AG04450 (cell line): ENCODE measurements at regions not wholly inside any gene's neighbourhood (a gene's known extent, or its start where the extent isn't known, plus 50 kb on each side); places are given as distances from the start of the nearest gene placed in this dataset.
"Not testable (repeated sequence)": the region's sequence is repeated elsewhere in the genome, so short reads cannot be mapped to it uniquely, and the experiment has no call there.

Source experiments
- CTCF ChIA-PET: fragments of 300-600, 350-600 bp; formaldehyde crosslinking; extraction: SDS; loops from one replicate; lab custom pipeline; 2022; ENCODE audit warnings: antibody characterized with exemption, inconsistent platforms; lab: Charles Lee
- POLR2A ChIA-PET: fragments of 350-600 bp; formaldehyde crosslinking; extraction: SDS; loops from one replicate; lab custom pipeline; 2021; ENCODE audit warnings: antibody characterized with exemption, inconsistent platforms; lab: Yijun Ruan, JAX
- DNase-seq: peaks from one replicate; pipeline ENCODE4 v3.0.0-alpha.2; 2011; ENCODE audit warnings: low read depth, low spot score
- H3K27ac ChIP-seq: one replicate; pipeline ENCODE4 v1.5.1; 2012; ENCODE audit warnings: low read depth, low read length, control low read depth
- H3K27me3 ChIP-seq: one replicate; pipeline ENCODE4 v1.6.0; 2012; ENCODE audit warnings: low read length; ENCODE audit not compliant: control insufficient read depth, insufficient read depth
- H3K4me3 ChIP-seq: 2 replicates; pipeline ENCODE4 v1.5.1; 2011; ENCODE audit warnings: mild to moderate bottlenecking, low read depth, low read length, control low read depth
- H3K9me3 ChIP-seq: 2 replicates; pipeline ENCODE4 v1.5.1; 2012; ENCODE audit warnings: low read length; ENCODE audit not compliant: control insufficient read depth, insufficient read depth
- TF ChIP-seq, protein P1 (sequence below): IDR thresholded peaks from 2 replicates; pipeline ENCODE4 v1.5.1; 2011; ENCODE audit warnings: low read depth, low read length, control low read depth, inconsistent platforms

DNA sequence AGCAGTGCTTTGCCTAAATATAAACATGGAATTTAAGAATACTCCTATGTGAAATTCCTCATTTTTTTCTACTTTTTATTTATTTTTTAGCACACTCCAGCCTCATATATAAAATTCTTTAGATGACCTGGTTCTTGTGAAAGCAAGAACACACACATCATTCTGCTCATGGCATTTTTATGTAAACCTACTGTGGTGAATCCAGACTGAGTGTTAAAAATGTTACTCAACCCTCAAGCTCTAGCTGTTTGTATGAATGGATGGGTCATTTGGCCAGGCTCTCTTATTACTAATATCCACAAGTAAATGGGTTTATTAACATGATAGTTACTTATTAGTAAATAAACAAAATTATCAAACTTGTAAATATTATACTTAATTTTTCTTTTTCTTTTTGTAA is 551.7 kb upstream of the LRRN3 start:
- ChIA-PET CTCF (no interaction called here), POLR2A (interaction anchor here (0.5 kb wide), 1 partner anchor 52 kb away, joined by 3 read pairs; no protein-coding TSS in a partner anchor)
- no peak overlapping the region for H3K4me3 ChIP-seq
- TF ChIP-seq, protein P1, sequence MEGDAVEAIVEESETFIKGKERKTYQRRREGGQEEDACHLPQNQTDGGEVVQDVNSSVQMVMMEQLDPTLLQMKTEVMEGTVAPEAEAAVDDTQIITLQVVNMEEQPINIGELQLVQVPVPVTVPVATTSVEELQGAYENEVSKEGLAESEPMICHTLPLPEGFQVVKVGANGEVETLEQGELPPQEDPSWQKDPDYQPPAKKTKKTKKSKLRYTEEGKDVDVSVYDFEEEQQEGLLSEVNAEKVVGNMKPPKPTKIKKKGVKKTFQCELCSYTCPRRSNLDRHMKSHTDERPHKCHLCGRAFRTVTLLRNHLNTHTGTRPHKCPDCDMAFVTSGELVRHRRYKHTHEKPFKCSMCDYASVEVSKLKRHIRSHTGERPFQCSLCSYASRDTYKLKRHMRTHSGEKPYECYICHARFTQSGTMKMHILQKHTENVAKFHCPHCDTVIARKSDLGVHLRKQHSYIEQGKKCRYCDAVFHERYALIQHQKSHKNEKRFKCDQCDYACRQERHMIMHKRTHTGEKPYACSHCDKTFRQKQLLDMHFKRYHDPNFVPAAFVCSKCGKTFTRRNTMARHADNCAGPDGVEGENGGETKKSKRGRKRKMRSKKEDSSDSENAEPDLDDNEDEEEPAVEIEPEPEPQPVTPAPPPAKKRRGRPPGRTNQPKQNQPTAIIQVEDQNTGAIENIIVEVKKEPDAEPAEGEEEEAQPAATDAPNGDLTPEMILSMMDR = no peak
- no peak overlapping the region for H3K27ac ChIP-seq
- peak; percentile 32 for DNase-seq
- no peaks in the 10 kb centered on the region for H3K27me3 ChIP-seq
- no peaks in the 10 kb centered on the region for H3K9me3 ChIP-seq

DNA sequence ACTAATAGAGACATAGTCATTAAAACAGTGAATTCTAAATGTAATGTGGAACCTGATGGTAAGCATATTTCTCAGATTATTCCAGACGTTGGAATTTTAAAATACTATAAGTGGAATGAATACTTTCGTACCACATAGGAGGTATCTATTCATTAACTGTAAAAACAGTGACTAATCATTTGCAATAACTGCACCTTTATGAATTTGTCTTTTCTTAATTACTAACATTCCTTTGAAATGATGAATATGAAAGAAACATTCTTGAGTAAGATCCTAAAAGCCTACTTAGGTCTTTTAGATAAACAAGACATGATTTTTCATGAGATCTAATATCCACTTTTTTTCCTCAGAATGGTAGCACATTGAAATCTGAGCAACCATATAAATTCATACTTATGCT is 549.0 kb upstream of the LRRN3 start:
- ChIA-PET CTCF (no interaction called here), POLR2A (no interaction called here)
- Histone ChIP-seq H3K4me3 (no peak overlapping the region), H3K27me3 (no peaks in the 10 kb centered on the region), H3K9me3 (no peaks in the 10 kb centered on the region), H3K27ac (no peak overlapping the region)
- DNase-seq = peak; percentile 10
- TF ChIP-seq, protein P1 = no peak

- Histone ChIP-seq H3K9me3 (no peaks in the 10 kb centered on the region), H3K27ac (peak overlapping the region; percentile 68), H3K4me3 (no peak overlapping the region), H3K27me3 (no peaks in the 10 kb centered on the region)
- ChIA-PET CTCF (no interaction called here), POLR2A (no interaction called here)
- TF ChIP-seq, protein P1 = no peak
- DNase-seq = no peak
Measured at GRCh38 chr7:110544194-110544593, 546.7 kb upstream of the LRRN3 start.

DNA sequence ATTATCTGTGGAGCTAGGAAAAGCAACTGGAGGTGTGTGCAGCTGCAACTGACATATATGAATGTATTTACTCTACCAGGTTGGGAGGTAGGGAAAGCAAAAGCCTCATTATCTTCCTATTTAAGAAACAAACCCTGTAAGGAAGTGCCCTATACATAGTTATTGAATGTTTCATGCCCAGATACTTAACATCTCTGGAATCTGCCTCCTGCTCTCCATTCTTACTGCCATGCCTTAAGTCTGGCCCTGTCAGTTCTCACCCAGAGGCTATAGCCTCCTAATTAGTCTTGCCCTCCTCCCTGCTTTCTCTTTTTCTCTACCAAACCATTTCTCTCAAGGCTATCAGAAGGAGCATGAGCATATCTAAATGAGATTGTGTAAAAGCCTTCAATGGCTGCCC is 542.6 kb upstream of the LRRN3 start:
- Histone ChIP-seq H3K27ac (no peak overlapping the region), H3K27me3 (no peaks in the 10 kb centered on the region), H3K4me3 (no peak overlapping the region), H3K9me3 (peaks cover 8% of the 10 kb centered on the region; the same call in 1 of the 2 replicates)
- no peak for DNase-seq
- TF ChIP-seq, protein P1 = no peak
- ChIA-PET CTCF (no interaction called here), POLR2A (no interaction called here)

DNA sequence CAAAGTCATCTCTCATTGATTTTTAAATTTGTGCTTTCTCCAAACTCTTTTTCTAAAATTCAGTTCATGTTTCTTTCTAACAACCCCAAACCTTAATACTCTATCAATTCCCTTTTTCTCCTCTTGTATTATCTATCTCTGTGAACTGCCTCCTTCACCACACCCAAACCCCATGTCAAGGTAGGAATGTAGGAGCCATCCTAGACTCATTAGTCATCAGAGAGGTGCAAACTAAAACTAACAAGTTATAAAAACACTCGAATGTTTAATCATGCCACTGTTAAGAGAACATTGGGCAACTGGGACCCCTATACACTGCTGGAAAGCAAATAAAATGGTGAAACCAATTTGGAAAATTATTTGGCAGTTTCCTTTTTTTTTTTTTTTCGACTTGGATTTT is 533.8 kb upstream of the LRRN3 start:
- Histone ChIP-seq H3K4me3 (no peak overlapping the region), H3K27ac (no peak overlapping the region), H3K27me3 (no peaks in the 10 kb centered on the region), H3K9me3 (no peaks in the 10 kb centered on the region; the same call in 1 of the 2 replicates)
- CTCF ChIA-PET = no interaction called here
- POLR2A ChIA-PET = no interaction called here
- no peak for DNase-seq
- TF ChIP-seq, protein P1 = no peak

DNA sequence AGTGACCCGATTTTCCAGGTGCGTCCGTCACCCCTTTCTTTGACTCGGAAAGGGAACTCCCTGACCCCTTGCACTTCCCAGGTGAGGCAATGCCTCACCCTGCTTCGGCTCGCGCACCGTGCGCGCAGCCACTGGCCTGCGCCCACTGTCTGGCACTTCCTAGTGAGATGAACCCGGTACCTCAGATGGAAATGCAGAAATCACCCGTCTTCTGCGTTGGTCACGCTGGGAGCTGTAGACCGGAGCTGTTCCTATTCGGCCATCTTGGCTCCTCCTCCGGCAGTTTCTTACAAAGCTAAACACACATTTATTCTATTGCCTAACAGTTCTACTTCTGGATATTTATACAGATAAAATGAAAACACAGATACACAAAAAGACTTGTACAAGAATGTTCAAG is 527.6 kb upstream of the LRRN3 start:
- POLR2A ChIA-PET, H3K4me3 ChIP-seq, H3K27ac ChIP-seq, CTCF ChIA-PET, H3K9me3 ChIP-seq, H3K27me3 ChIP-seq, DNase-seq: not testable (repeated sequence)
